Skeletal muscle tissue (tissue), 3 donors: ENCODE measurements at regions not wholly inside any gene's neighbourhood (a gene's known extent, or its start where the extent isn't known, plus 50 kb on each side); places are given as distances from the start of the nearest gene placed in this dataset.

Experiments used
- H3K27ac ChIP-seq: one replicate; pipeline ENCODE4 v1.7.0; 2013; ENCODE audit warnings: mild to moderate bottlenecking, low read depth, low read length, inconsistent platforms
- H3K27me3 ChIP-seq, 3 donors: one replicate each; pipeline ENCODE4 v1.7.0; 2013; ENCODE audit warnings: low read length in 3 of 3; ENCODE audit not compliant: control insufficient read depth in 3 of 3, insufficient read depth in 3 of 3
- H3K36me3 ChIP-seq, 3 donors: one replicate each; pipeline ENCODE4 v1.7.0; 2013; ENCODE audit warnings: low read length in 3 of 3; ENCODE audit not compliant: control insufficient read depth in 3 of 3, insufficient read depth in 3 of 3
- H3K4me1 ChIP-seq, 3 donors: one replicate each; pipeline ENCODE4 v1.7.0; 2013; ENCODE audit warnings: low read length in 3 of 3, mild to moderate bottlenecking in 3 of 3; ENCODE audit not compliant: control insufficient read depth in 3 of 3, insufficient read depth in 3 of 3
- H3K4me3 ChIP-seq, 3 donors: one replicate each; pipeline ENCODE4 v1.7.0; 2013; ENCODE audit warnings: low read length in 3 of 3
- H3K9ac ChIP-seq, 3 donors: one replicate each; pipeline ENCODE4 v1.7.0; 2013; ENCODE audit warnings: low read length in 3 of 3, mild to moderate bottlenecking in 3 of 3, moderate library complexity in 2 of 3, low read depth in 1 of 3
- H3K9me3 ChIP-seq, 3 donors: one replicate each; pipeline ENCODE4 v1.7.0; 2013; ENCODE audit warnings: low read length in 3 of 3; ENCODE audit not compliant: control insufficient read depth in 3 of 3
- donor health status: Osteomylitis.

- H3K9me3 ChIP-seq: no peaks in the 10 kb centered on the region
- H3K27ac ChIP-seq: no peak overlapping the region
- H3K36me3 ChIP-seq: no peaks in the 10 kb centered on the region
- H3K4me1 ChIP-seq: peaks cover 5 to 8% (median 7%) of the 10 kb centered on the region in 3 donors
- no peak overlapping the region for H3K9ac ChIP-seq
- no peak overlapping the region for H3K4me3 ChIP-seq
- peaks cover 7 to 9% (median 9%) of the 10 kb centered on the region in 3 donors for H3K27me3 ChIP-seq
Observed at GRCh38 chr20:58071991-58072390, 156.5 kb downstream of the ANKRD60 start.

- Histone ChIP-seq H3K27me3 (peaks cover 7 to 9% (median 9%) of the 10 kb centered on the region in 3 donors), H3K4me1 (peaks cover 5 to 8% (median 7%) of the 10 kb centered on the region in 3 donors), H3K4me3 (no peak overlapping the region), H3K9me3 (no peaks in the 10 kb centered on the region), H3K27ac (no peak overlapping the region), H3K36me3 (no peaks in the 10 kb centered on the region), H3K9ac (no peak overlapping the region)
Observed at GRCh38 chr20:58071298-58071697, 157.2 kb downstream of the ANKRD60 start.

- H3K27me3 ChIP-seq: peaks cover 7 to 9% (median 9%) of the 10 kb centered on the region in 3 donors
Observed at GRCh38 chr20:58070664-58071196, 157.7 kb downstream of the ANKRD60 start.

GRCh38 chr20:58069796-58070663, 158.4 kb downstream of the ANKRD60 start:
- Histone ChIP-seq H3K36me3 (no peaks in the 10 kb centered on the region), H3K27me3 (peaks cover 7 to 9% (median 9%) of the 10 kb centered on the region in 3 donors), H3K4me1 (peaks cover 3 to 7% (median 5%) of the 10 kb centered on the region in 3 donors), H3K9me3 (no peaks in the 10 kb centered on the region), H3K9ac (no peak overlapping the region), H3K4me3 (no peak overlapping the region), H3K27ac (no peak overlapping the region)

More at GRCh38 chr20:58070664-58071196, 157.7 kb downstream of the ANKRD60 start:
- no peaks in the 10 kb centered on the region for H3K9me3 ChIP-seq
- H3K4me3 ChIP-seq: no peak overlapping the region
- no peak overlapping the region for H3K9ac ChIP-seq
- H3K4me1 ChIP-seq: peaks cover 3 to 7% (median 5%) of the 10 kb centered on the region in 3 donors
- H3K27ac ChIP-seq: no peak overlapping the region
- H3K36me3 ChIP-seq: no peaks in the 10 kb centered on the region

GRCh38 chr20:58069207-58069606, 159.2 kb downstream of the ANKRD60 start:
- Histone ChIP-seq H3K27ac (no peak overlapping the region), H3K9ac (no peak overlapping the region), H3K9me3 (no peaks in the 10 kb centered on the region), H3K4me1 (peaks cover under 1 to 2% (median under 1%) of the 10 kb centered on the region in 3 donors), H3K27me3 (peaks cover 0 to 9% (median 4%) of the 10 kb centered on the region in 3 donors), H3K36me3 (no peaks in the 10 kb centered on the region), H3K4me3 (no peak overlapping the region)

- peaks cover 0 to 7% (median 3%) of the 10 kb centered on the region in 3 donors for H3K27me3 ChIP-seq
- H3K36me3 ChIP-seq: no peaks in the 10 kb centered on the region
- peaks cover 0 to 2% (median 0%) of the 10 kb centered on the region in 3 donors for H3K9me3 ChIP-seq
- no peak overlapping the region for H3K9ac ChIP-seq
- H3K4me3 ChIP-seq: no peak overlapping the region
- no peaks in the 10 kb centered on the region for H3K4me1 ChIP-seq
- no peak overlapping the region for H3K27ac ChIP-seq
Observed at GRCh38 chr20:58065508-58066361, 162.7 kb downstream of the ANKRD60 start.

GRCh38 chr20:58064411-58065010, 163.9 kb downstream of the ANKRD60 start:
- H3K9me3 ChIP-seq: peaks cover 0 to 2% (median 0%) of the 10 kb centered on the region in 3 donors
- peaks cover 0 to 2% (median 0%) of the 10 kb centered on the region in 3 donors for H3K27me3 ChIP-seq
- no peak overlapping the region for H3K27ac ChIP-seq
- H3K4me1 ChIP-seq: no peaks in the 10 kb centered on the region
- H3K36me3 ChIP-seq: no peaks in the 10 kb centered on the region
- no peak overlapping the region for H3K4me3 ChIP-seq
- no peak overlapping the region for H3K9ac ChIP-seq

- Histone ChIP-seq H3K9ac (no peak overlapping the region), H3K9me3 (peaks cover 0 to 2% (median 0%) of the 10 kb centered on the region in 3 donors), H3K36me3 (no peaks in the 10 kb centered on the region), H3K27ac (no peak overlapping the region), H3K4me3 (no peak overlapping the region), H3K27me3 (peaks cover 0 to 6% (median 0%) of the 10 kb centered on the region in 3 donors), H3K4me1 (peaks cover 4 to 7% (median 6%) of the 10 kb centered on the region in 3 donors)
Observed at GRCh38 chr20:58059260-58059544, 169.3 kb downstream of the ANKRD60 start.

GRCh38 chr20:58058421-58059259, 169.8 kb downstream of the ANKRD60 start:
- H3K27me3 ChIP-seq: peaks cover 0 to 6% (median 0%) of the 10 kb centered on the region in 3 donors
- H3K4me3 ChIP-seq: no peak overlapping the region
- H3K9ac ChIP-seq: no peak overlapping the region
- no peak overlapping the region for H3K27ac ChIP-seq
- H3K36me3 ChIP-seq: no peaks in the 10 kb centered on the region
- peaks cover 0 to 2% (median 0%) of the 10 kb centered on the region in 3 donors for H3K9me3 ChIP-seq
- H3K4me1 ChIP-seq: peaks cover 4 to 7% (median 6%) of the 10 kb centered on the region in 3 donors
